HL-60 (cell line): ENCODE measurements at regions not wholly inside any gene's neighbourhood (a gene's known extent, or its start where the extent isn't known, plus 50 kb on each side); places are given as distances from the start of the nearest gene placed in this dataset.

ENCODE experiments used
- DNase-seq, 2 experiments: peaks; one replicate each; pipeline ENCODE4 v3.0.0-alpha.2; 2010 to 2020; ENCODE audit warnings: low read depth in 1 of 2, low spot score in 1 of 2
- H3K27ac ChIP-seq: fragments of 250-450 bp; sonication (Bioruptor Pico); replicated peaks from 2 replicates; pipeline ENCODE4 v1.5.1; 2020; ENCODE audit warnings: mild to moderate bottlenecking, moderate library complexity
- H3K27me3 ChIP-seq: fragments of 250-450 bp; sonication (Bioruptor Pico); 2 replicates; pipeline ENCODE4 v1.5.1; 2021; ENCODE audit warnings: mild to moderate bottlenecking, moderate library complexity; ENCODE audit not compliant: insufficient read depth, poor library complexity, severe bottlenecking
- H3K4me3 ChIP-seq: replicated peaks from 2 replicates; pipeline ENCODE4 v1.5.1; 2011; ENCODE audit warnings: mild to moderate bottlenecking, control low read depth, low read length; ENCODE audit not compliant: insufficient read depth
- GABPA ChIP-seq: IDR thresholded peaks from 2 replicates; pipeline ENCODE4 v1.6.1; 2012; ENCODE audit warnings: low read depth
- POLR2AphosphoS5 ChIP-seq: IDR thresholded peaks from 2 replicates; pipeline ENCODE4 v1.6.1; 2012; ENCODE audit warnings: low read depth
- SPI1 ChIP-seq: IDR thresholded peaks from 2 replicates; pipeline ENCODE4 v1.6.1; 2012; ENCODE audit warnings: low read depth, mild to moderate bottlenecking, borderline replicate concordance
- TF ChIP-seq, protein P1 (sequence below): IDR thresholded peaks from one replicate; pipeline ENCODE4 v1.5.1; 2011; ENCODE audit warnings: low read length, control low read depth, inconsistent platforms; ENCODE audit not compliant: insufficient read depth
- TF ChIP-seq, protein P2 (sequence below): IDR thresholded peaks from 2 replicates; pipeline ENCODE4 v1.6.1; 2012; ENCODE audit warnings: low read depth; ENCODE audit not compliant: insufficient replicate concordance

DNA sequence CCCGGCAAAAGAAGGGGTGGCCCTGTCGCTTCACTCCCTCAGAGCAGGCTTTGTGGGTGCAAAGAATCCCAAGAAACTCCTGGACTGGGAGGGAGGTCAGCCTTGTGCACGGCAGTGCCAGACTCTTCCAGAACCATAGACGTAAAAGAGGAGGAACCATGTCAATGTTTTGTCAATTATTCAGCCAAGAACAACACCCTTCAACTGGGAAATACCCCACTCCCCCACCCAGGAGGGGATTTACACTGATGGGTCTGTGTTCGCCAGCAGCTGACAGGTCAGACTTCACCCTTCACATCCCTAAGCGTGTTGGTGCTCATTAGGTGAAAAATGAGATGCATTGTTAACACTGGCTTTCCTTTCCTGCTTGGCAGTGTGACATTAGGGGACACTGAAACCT is 116.8 kb upstream of the BMPER start:
- no peaks in the 10 kb centered on the region for H3K27me3 ChIP-seq
- no peak overlapping the region for H3K27ac ChIP-seq
- no peak for DNase-seq
- no peak overlapping the region for H3K4me3 ChIP-seq
- TF ChIP-seq, protein P1, sequence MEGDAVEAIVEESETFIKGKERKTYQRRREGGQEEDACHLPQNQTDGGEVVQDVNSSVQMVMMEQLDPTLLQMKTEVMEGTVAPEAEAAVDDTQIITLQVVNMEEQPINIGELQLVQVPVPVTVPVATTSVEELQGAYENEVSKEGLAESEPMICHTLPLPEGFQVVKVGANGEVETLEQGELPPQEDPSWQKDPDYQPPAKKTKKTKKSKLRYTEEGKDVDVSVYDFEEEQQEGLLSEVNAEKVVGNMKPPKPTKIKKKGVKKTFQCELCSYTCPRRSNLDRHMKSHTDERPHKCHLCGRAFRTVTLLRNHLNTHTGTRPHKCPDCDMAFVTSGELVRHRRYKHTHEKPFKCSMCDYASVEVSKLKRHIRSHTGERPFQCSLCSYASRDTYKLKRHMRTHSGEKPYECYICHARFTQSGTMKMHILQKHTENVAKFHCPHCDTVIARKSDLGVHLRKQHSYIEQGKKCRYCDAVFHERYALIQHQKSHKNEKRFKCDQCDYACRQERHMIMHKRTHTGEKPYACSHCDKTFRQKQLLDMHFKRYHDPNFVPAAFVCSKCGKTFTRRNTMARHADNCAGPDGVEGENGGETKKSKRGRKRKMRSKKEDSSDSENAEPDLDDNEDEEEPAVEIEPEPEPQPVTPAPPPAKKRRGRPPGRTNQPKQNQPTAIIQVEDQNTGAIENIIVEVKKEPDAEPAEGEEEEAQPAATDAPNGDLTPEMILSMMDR: no peak
- TF ChIP-seq SPI1 (no peak), GABPA (no peak), POLR2AphosphoS5 (no peak)
- TF ChIP-seq, protein P2, sequence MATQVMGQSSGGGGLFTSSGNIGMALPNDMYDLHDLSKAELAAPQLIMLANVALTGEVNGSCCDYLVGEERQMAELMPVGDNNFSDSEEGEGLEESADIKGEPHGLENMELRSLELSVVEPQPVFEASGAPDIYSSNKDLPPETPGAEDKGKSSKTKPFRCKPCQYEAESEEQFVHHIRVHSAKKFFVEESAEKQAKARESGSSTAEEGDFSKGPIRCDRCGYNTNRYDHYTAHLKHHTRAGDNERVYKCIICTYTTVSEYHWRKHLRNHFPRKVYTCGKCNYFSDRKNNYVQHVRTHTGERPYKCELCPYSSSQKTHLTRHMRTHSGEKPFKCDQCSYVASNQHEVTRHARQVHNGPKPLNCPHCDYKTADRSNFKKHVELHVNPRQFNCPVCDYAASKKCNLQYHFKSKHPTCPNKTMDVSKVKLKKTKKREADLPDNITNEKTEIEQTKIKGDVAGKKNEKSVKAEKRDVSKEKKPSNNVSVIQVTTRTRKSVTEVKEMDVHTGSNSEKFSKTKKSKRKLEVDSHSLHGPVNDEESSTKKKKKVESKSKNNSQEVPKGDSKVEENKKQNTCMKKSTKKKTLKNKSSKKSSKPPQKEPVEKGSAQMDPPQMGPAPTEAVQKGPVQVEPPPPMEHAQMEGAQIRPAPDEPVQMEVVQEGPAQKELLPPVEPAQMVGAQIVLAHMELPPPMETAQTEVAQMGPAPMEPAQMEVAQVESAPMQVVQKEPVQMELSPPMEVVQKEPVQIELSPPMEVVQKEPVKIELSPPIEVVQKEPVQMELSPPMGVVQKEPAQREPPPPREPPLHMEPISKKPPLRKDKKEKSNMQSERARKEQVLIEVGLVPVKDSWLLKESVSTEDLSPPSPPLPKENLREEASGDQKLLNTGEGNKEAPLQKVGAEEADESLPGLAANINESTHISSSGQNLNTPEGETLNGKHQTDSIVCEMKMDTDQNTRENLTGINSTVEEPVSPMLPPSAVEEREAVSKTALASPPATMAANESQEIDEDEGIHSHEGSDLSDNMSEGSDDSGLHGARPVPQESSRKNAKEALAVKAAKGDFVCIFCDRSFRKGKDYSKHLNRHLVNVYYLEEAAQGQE: no peak

DNA sequence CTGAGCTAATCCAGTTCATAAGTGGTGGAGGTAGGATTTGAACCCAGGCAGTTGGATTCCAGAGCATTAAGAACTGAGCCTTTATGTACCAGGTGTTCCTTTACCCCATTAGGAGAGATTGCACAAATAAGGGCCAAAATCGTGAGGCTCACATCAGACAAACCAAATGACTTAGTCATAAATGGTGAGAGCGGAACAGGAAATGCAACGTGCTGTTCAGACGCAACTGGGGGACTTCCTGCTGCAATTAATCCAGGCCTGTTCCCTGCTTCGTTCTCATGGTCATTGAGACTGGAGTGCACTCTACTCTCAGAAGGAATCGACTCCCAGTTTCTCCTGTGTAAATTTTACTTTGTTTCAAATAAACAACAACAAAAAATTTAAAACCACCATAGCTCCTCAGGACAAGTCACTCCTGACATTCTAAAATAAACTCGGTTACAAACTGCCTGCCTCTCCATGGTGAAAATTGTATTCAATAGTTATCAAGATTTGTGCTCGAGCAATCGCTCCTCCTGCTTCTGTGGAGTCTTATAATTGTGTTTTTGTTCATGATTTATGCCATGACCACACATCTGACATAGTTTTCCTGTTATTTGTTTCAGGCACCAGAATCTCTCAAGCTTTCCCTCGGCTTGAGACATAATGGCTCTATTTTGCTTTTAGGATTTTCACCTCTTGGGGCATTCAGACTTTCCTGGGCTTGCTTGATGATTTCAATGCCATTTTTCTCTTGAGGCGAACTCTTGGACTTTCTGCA is 115.3 kb upstream of the BMPER start:
- H3K27me3 ChIP-seq: no peaks in the 10 kb centered on the region
- no peak for DNase-seq
- TF ChIP-seq GABPA (0 out of 2 replicates have a peak, but pooled peaks have one; percentile 18), SPI1 (no peak), POLR2AphosphoS5 (no peak)
- TF ChIP-seq, protein P1: no peak
- TF ChIP-seq, protein P2: no peak
- H3K27ac ChIP-seq: no peak overlapping the region
- no peak overlapping the region for H3K4me3 ChIP-seq

DNA sequence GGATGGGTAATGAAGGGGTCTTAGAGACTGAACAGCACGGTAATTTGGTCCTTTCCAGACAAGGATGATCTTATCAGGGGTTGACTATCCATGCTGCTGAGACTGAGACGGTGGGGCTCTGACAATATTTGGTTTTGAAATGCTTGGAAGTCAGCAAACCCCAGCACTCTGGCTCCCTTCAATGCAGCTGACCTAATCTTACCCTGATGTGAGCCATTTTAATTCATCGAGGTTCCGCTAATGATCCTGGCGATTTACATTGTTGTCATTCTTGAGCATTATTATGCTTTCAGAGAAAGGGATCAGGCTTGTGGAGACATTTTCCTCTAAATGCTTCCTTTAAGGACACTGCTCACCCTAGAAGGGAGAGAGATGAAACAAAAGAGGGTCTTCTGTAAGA is 114.6 kb upstream of the BMPER start:
- TF ChIP-seq, protein P1: no peak
- TF ChIP-seq POLR2AphosphoS5 (no peak), GABPA (no peak), SPI1 (no peak)
- TF ChIP-seq, protein P2: no peak
- Histone ChIP-seq H3K27me3 (no peaks in the 10 kb centered on the region), H3K27ac (no peak overlapping the region), H3K4me3 (no peak overlapping the region)
- no peak for DNase-seq
